ENCODE measurements at regions not wholly inside any gene's neighbourhood (a gene's known extent, or its start where the extent isn't known, plus 50 kb on each side); places are given as distances from the start of the nearest gene placed in this dataset.

- TF ChIP-seq CTCF (IDR thresholded peaks at IDR 0.05; ENCODE audit: insufficient read depth, low read depth, low read length) (no peak), EZH2 (IDR thresholded peaks at IDR 0.05; ENCODE audit: insufficient read depth, low read length) (no peak)
Measured at GRCh38 chr6:14328163-14328562, 210.6 kb downstream of the CD83 start.
